ENCODE measurements at regions not wholly inside any gene's neighbourhood (a gene's known extent, or its start where the extent isn't known, plus 50 kb on each side); places are given as distances from the start of the nearest gene placed in this dataset.

GRCh38 chr5:174523311-174524071 is 200.9 kb upstream of the MSX2 start:
- TF ChIP-seq CTCF (IDR thresholded peaks at IDR 0.05) (no peak), POLR2A (IDR thresholded peaks at IDR 0.05) (no peak)

Data from gastroesophageal sphincter (tissue), 3 donors.